KBM-7 (cell line): ENCODE measurements at regions not wholly inside any gene's neighbourhood (a gene's known extent, or its start where the extent isn't known, plus 50 kb on each side); places are given as distances from the start of the nearest gene placed in this dataset.
A peak's percentile ranks its signal among the peaks of the same experiment; 100 is the strongest.
"Not testable (repeated sequence)": the region's sequence is repeated elsewhere in the genome, so short reads cannot be mapped to it uniquely, and the experiment has no call there.

Source experiments
- DNase-seq: peaks from one replicate; pipeline ENCODE4 v3.0.0-alpha.2; 2015
- in situ Hi-C: fragments of 300-500 bp; cut with MboI; formaldehyde crosslinking; loops from 2 replicates; pipeline ENCODE4 v1.14.3; 2020; ENCODE audit warnings: low sequenced_read_pairs, low pct_unique_long_range_greater_than_20kb, mixed read lengths

DNA sequence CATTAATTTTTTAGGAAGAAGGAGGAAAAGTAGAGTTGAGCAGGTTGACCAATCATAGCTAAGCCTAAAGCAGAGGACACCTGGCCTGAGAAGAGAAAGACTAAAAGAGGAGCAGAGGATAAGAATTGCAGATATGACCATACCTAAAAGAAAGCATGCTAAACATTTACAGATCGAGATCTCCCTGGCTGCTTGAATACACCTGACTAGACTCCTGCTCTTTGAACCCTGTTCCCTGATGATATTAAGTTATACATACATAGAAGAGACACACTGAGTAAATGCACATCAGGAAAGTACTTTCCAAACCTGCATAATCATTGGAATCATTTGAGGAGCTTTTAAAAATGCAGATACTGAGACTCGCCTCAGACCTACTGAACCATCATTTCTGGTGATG lies 232.3 kb upstream of the ELL2 start:
- no peak for DNase-seq
- in situ Hi-C loops = no loop called here

- no peak for DNase-seq
- in situ Hi-C loops = no loop called here
Measured at GRCh38 chr5:96189987-96190386, 228.3 kb upstream of the ELL2 start.

GRCh38 chr5:96189028-96189826 lies 227.6 kb upstream of the ELL2 start:
- DNase-seq = no peak
- in situ Hi-C loops = no loop called here

DNA sequence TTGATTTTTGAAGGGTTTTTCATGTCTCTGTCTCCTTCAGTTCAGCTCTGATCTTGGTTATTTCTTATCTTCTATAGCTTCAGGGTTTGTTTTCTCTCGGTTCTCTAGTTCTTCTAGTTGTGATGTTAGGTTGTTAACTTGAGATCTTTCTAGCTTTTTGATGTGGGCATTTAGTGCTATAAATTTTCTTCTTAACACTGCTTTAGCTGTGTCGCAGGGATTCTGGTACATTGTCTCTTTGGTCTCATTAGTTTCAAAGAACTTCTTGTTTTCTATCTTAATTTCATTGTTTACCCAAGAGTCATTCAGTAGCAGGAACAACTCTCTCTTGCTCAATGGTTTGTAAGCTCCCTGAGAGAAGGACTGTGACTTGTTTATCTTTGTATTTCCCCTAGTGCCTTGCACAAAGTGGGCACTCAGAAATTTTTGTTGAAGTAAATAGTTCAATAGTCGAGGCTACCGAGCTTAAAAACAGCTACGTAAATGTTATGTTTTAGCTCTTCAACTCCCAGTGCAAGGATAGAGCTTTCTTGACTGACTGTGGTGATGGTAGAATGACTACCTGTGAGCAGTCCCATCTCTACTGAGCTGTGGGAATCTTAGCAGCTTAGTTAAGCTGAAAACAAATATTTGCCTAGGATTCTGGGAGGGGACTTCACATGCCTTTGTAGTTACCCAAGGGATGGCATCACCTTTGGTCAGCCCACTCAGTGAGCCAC lies 225.8 kb upstream of the ELL2 start:
- in situ Hi-C loops = no loop called here
- DNase-seq = no peak

DNA sequence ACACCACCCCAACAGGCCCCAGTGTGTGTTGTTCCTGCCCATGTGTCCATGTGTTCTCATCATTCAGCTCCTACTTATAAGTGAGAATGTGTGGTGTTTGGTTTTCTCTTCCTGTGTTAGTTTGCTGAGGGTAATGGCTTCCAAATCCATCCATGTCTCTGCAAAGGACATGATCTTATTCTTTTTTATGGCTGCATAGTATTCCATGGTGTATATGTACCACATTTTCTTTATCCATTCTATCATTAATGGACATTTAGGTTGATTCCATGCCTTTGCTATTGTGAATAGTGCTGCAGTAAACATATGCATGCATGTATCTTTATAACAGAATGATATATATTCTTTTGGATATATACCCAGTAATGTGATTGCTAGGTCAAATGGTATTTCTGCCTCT lies 222.9 kb upstream of the ELL2 start:
- DNase-seq, in situ Hi-C loops: not testable (repeated sequence)

DNA sequence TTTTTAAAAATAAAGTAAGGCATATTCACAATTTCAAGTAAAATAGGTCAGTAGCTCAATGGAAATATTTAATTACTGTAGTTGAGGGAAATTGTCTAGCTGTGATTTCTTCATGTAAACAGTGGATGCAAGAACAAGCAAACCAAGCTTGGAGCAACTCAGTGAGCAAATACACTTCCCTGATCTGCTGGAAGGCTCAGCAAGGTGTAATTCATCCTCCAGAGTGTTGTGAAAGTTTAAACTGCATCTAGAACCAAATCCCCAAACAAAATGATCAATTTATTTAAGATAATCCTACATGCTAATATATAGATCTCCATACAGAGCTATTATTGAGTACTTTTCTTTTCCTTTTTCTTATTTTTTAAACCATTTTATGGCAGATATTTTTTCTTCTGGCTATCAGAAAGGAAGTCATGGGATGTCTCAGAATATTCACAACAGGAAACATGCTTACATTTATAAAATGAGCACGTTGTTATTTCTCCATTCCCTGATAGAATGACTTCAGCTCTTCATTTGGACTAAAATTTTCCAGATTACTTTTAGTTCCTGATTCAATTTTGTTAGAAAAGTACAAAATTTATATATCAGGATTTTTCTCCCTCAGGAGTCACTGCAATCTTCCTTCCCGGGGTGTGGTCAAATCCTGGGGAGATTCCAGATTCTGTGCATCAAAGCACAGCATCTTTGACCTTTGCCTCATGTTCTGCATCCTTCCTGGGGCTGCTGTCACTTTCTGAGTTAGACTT lies 219.2 kb upstream of the ELL2 start:
- in situ Hi-C loops = no loop called here

DNA sequence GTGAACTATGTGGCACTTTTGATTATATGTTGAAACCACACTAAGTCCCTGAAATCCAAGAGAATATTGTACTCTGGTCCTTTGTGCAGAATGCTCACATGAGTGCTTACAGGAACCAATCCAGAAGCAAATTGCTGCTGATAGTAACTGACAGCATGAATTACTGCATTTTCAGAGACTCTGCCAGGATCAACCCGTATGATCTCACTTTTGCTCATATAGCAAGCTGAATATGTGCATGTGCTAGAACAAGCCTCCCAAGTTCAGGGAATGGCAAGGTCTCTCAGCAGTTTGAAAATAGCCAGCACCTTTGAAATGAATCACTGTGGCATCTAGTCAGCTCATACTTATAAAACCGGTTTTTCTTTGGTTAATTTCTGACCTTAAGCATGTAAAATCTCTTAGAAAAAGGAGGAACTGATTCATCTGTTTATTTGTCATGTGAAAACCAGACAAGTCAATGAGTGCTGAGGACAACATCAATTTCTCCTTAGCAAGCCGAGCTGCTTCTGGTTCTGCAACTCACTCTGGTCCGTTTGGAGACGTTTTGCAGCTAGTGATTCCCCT lies 215.7 kb upstream of the ELL2 start:
- DNase-seq = no peak
- in situ Hi-C loops = no loop called here

More for the DNA sequence above, 219.2 kb upstream of the ELL2 start:
- no peak for DNase-seq

DNA sequence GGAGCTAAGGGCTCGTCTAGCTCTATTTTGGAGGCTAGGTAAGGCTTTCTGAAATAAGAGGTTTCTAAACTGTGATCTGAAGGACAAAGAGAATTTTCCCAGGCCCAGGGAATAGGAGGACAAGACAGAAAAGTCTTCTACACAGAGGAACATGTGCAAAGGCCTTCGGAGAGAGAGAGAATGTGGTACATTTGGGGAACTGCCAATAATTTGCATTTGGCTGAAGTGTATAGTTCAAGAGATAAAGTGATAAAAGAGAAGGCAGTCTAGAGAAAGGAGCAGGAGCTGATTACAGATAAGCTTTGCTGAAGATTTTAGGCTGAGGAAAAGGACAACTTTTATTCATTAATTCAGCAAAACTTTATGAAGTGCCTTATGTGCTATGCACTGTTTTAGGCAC lies 214.4 kb upstream of the ELL2 start:
- no peak for DNase-seq
- in situ Hi-C loops = no loop called here

DNA sequence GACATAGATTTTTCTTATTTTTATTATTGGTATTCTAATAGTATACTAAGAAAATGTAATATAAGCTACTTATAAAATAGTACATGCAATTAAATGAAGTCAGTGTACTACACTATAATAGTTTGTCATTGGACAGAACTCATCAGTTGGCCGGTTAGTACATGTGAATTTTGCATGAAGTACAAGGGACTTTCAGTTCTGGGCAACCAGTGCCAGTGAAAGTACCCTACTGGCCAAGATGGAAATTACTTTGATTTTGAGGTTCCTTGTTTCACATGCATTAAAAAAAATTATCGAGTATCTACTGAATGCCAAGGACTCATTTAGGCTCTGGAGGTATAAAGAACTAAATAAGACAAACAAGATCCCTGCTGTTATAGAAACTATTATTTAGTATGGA lies 213.4 kb upstream of the ELL2 start:
- peak; percentile 7 for DNase-seq
- in situ Hi-C loops = no loop called here

DNA sequence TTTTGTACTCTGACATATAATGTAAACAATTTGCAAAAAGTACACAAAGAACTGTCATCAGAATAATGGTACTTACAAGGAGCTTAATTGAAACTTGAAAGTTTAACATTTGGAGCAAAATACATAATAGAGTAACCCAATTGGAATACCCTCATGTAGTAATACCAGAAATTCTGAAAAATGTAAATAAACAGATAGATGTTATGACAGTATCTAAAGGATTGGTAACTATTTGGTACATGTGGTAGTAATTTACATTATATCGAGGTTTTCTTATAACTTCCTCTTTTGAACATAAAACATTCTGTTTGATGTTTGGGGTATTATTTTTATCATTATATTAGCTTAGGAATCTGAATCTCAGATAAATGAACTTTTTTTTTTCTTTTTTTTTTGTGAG lies 211.7 kb upstream of the ELL2 start:
- in situ Hi-C loops = no loop called here
- DNase-seq = no peak

GRCh38 chr5:96172436-96172835 lies 210.8 kb upstream of the ELL2 start:
- in situ Hi-C loops = no loop called here
- DNase-seq = no peak

- DNase-seq, in situ Hi-C loops: not testable (repeated sequence)
Measured at GRCh38 chr5:96171973-96172372, 210.3 kb upstream of the ELL2 start.

DNA sequence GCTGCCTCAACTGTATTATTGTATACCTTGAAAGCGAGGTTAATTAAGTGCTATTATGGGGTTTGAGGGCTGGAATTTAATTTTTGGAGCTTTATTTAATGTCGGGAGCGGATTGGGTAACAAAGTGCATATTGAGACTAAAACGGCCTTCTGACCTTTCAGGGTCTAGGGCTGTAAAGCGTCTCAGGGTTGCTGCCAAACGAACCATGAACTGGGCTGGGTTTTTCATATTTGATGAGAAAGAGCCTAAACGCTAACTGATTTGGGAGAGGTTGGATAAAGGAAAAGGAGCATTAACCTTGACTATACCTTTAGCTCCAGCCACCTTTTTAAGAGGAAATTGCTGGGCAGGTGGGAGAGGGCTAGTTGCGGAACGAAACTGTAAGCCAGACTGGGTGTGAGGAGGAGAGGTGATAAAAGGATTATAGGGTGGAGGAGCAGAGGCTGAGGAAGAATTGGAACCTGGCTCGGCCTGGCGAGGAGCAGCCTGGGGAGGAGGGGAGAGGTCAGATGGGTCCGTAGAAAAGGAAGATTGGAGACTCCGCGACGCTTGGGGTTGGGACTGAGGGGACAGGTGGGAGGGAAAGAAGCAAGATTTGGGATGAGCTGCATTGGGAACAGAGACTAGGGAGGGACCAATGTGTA lies 209.0 kb upstream of the ELL2 start:
- in situ Hi-C loops, DNase-seq: not testable (repeated sequence)

DNA sequence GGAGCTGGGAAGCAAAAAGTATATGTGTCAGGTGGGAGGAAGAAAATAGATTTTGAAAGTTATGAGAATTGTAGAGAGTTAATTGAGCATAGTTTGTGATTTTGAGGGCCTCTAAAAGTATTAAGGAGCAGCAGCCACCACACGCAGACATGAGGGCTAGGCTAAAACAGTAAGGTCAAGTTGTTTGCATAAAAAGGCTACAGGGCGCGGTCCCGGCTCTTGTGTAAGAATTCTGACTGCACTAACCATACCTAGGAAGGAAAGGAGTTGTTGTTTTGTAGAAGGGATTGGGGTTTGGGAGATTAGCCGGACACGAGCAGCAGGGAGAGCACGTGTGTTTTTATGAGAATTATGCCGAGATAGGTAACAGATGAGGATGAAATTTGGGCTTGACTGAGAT lies 207.2 kb upstream of the ELL2 start:
- DNase-seq, in situ Hi-C loops: not testable (repeated sequence)

DNA sequence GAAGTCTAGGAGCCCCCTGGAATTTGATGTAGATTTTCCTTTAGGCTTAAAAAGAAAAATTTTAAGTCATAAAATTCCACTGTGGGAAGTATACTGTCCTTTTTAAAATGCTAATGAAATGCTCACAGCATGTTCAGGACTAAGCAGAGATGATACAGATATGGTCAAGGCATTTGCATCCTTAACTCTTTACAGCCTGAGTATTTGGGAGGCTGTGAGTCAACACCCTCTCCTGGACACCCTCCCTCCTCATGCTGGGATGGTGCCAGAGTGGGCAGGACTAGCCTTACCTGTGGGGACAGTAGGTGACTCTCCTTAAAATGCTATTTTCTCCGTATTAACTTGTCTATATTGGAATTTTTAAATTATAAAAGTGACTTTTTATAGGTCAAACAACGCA lies 197.4 kb upstream of the ELL2 start:
- in situ Hi-C loops = no loop called here
- no peak for DNase-seq

DNA sequence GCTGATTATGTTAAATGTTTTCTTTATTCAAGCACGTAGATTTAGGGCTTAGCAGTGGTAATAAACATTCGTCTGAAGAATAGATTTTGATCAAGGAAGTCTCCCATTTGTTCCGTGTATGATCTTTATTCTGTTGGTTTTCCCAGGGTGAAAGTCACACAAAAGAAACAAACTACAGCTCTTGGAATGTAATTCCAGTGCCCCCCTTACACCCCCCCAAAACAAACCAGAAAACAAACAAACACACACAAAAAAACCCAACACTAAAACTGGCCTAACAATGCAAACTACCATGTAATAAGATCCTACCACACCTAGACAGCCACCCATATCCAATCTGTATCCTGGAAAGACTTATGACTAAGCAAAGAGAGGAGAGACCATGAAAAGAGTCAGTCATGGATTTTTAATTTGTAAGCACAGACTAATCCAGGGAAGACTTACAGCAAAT lies 196.2 kb upstream of the ELL2 start:
- in situ Hi-C loops = no loop called here
- DNase-seq = no peak

- no peak for DNase-seq
- in situ Hi-C loops = no loop called here
Measured at GRCh38 chr5:96157077-96157780, 195.6 kb upstream of the ELL2 start.

DNA sequence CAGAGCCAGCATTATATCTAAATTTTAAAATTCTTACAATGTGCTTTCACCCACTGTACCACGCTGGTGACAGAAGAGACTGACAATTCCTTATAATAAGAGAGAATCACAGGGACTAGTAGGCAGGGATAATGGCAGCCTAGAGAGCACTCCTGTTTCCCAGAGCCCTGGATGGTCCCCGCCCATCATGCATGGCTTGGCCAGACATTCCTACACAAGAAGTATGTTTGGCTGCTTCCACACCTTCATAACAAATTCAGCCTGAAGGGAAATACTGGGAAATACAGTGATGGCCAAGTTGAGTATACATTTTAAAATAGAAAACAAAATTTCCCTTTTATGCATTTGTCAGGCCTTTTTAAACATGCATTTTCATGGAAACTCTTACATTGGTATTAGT lies 193.5 kb upstream of the ELL2 start:
- no peak for DNase-seq
- in situ Hi-C loops = no loop called here

DNA sequence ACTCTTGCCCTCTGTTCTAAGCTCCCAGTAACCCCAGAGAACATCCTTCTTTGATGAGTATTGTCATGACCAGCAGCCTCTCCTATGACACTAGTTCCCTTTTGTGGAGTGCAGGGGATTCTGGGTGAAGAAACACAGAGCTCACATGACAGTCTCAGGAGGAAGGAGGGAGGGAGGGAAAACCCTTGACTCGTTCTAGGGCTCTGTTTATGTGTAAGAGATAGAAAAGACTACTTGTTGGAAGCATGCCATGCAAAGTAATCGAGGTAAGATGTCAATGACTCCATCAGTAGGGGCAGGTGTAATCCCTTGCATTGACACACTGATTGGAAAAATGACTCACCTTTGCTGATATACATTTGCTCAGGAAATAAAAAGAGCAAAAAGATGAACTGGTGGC lies 190.2 kb upstream of the ELL2 start:
- in situ Hi-C loops = no loop called here
- no peak for DNase-seq
